ENCODE measurements at regions not wholly inside any gene's neighbourhood (a gene's known extent, or its start where the extent isn't known, plus 50 kb on each side); places are given as distances from the start of the nearest gene placed in this dataset.

- no peak for TF ChIP-seq POLR2A (IDR thresholded peaks at IDR 0.05)
- TF ChIP-seq CTCF (IDR thresholded peaks at IDR 0.05): no peak
These were observed 114.3 kb upstream of the ETV3 start for GRCh38 chr1:157252473-157252872.

Data from lower leg skin (tissue), 3 donors.